Breast epithelium (tissue), 3 donors: ENCODE measurements at regions not wholly inside any gene's neighbourhood (a gene's known extent, or its start where the extent isn't known, plus 50 kb on each side); places are given as distances from the start of the nearest gene placed in this dataset.

Experiments
- CTCF ChIP-seq, 3 donors: fragments of 450-650 bp; IDR thresholded peaks; one replicate each; pipeline ENCODE4 v1.5.1; 2016 to 2017; ENCODE audit warnings: antibody characterized with exemption in 3 of 3, mild to moderate bottlenecking in 3 of 3, moderate library complexity in 3 of 3
- POLR2A ChIP-seq: fragments of 450-650 bp; IDR thresholded peaks from one replicate; pipeline ENCODE4 v1.6.1; 2016; ENCODE audit warnings: antibody characterized with exemption, mild to moderate bottlenecking, moderate library complexity

- TF ChIP-seq CTCF (IDR thresholded peaks at IDR 0.05): no peak
- no peak for TF ChIP-seq POLR2A
Observed at GRCh38 chr3:176930942-176931341, 266.3 kb downstream of the TBL1XR1 start.
